ENCODE measurements at regions not wholly inside any gene's neighbourhood (a gene's known extent, or its start where the extent isn't known, plus 50 kb on each side); places are given as distances from the start of the nearest gene placed in this dataset.

DNA sequence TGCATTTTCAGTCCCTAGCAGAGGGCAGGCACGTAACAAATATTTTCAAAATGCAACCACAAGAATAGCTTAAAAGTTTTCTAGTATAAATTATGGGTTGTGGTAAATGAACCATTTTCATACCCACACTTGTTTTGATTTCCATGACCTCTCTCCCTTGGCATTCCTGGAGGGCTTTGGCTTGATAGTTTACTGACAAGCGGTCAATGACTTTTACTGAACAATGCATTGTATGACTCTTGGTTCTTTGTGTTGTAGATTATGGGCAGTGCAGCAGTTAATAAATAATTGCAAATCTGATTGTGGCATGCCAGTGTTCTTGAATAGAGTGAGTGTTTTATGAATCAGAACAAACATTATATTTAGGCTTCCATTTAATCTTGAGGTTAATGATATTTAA, 285.2 kb upstream of the ARX start:
- no peak for DNase-seq
- H3K9me3 ChIP-seq (replicated peaks), result no peaks in the 10 kb centered on the region
- H3K4me1 ChIP-seq, result no peaks in the 10 kb centered on the region
- H3K27me3 ChIP-seq (ENCODE audit: low read depth), result no peaks in the 10 kb centered on the region
- no peak overlapping the region for H3K27ac ChIP-seq (replicated peaks)
- intact Hi-C loops (cut with micrococcal nuclease), result no loop called here
- H3K4me3 ChIP-seq, result no peak overlapping the region
- no peaks in the 10 kb centered on the region for H3K36me3 ChIP-seq
- no peak for TF ChIP-seq CTCF (IDR thresholded peaks at IDR 0.05; ENCODE audit: borderline replicate concordance)

- TF ChIP-seq CTCF (IDR thresholded peaks at IDR 0.05; ENCODE audit: borderline replicate concordance), result no peak
- Histone ChIP-seq H3K36me3 (no peaks in the 10 kb centered on the region), H3K4me1 (no peaks in the 10 kb centered on the region), H3K9me3 (replicated peaks) (no peaks in the 10 kb centered on the region), H3K27me3 (ENCODE audit: low read depth) (no peaks in the 10 kb centered on the region), H3K4me3 (no peak overlapping the region), H3K27ac (replicated peaks) (no peak overlapping the region)
- intact Hi-C loops (cut with micrococcal nuclease), result no loop called here
- DNase-seq, result no peak
Observed at GRCh38 chrX:25296850-25297249, 281.1 kb upstream of the ARX start.

DNA sequence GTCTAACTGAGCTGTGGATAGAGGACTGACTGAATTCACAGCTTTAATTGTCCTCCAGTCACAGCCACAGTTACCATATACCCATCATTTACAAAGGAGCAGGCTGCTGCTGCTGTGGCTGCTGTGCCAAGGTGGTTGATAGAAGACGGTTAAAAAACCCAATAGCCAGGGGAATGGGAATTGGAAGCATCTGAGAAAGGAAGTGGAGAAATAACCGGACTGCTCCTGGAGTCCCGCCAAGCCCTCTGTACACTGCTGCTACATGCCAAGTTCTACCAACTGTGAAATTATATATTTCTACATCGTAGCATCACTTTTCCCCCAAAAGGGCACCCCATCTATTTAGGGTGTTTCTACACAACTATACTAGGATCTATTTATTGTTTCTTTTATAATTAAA, 279.7 kb upstream of the ARX start:
- Histone ChIP-seq H3K9me3 (replicated peaks) (no peaks in the 10 kb centered on the region), H3K27ac (replicated peaks) (no peak overlapping the region), H3K36me3 (no peaks in the 10 kb centered on the region), H3K27me3 (ENCODE audit: low read depth) (no peaks in the 10 kb centered on the region), H3K4me3 (no peak overlapping the region), H3K4me1 (no peaks in the 10 kb centered on the region)
- no peak for DNase-seq
- intact Hi-C loops (cut with micrococcal nuclease), result no loop called here
- no peak for TF ChIP-seq CTCF (IDR thresholded peaks at IDR 0.05; ENCODE audit: borderline replicate concordance)

GRCh38 chrX:25290132-25290531, 274.4 kb upstream of the ARX start:
- intact Hi-C loops (cut with micrococcal nuclease), result no loop called here
- Histone ChIP-seq H3K27me3 (ENCODE audit: low read depth) (no peaks in the 10 kb centered on the region), H3K9me3 (replicated peaks) (no peaks in the 10 kb centered on the region), H3K27ac (replicated peaks) (no peak overlapping the region), H3K4me3 (no peak overlapping the region), H3K4me1 (no peaks in the 10 kb centered on the region), H3K36me3 (no peaks in the 10 kb centered on the region)
- DNase-seq, result no peak
- TF ChIP-seq CTCF (IDR thresholded peaks at IDR 0.05; ENCODE audit: borderline replicate concordance), result no peak

GRCh38 chrX:25288676-25289075, 272.9 kb upstream of the ARX start:
- Histone ChIP-seq H3K4me1 (no peaks in the 10 kb centered on the region), H3K27me3 (ENCODE audit: low read depth) (no peaks in the 10 kb centered on the region), H3K9me3 (replicated peaks) (no peaks in the 10 kb centered on the region), H3K27ac (replicated peaks) (no peak overlapping the region), H3K36me3 (no peaks in the 10 kb centered on the region), H3K4me3 (no peak overlapping the region)
- TF ChIP-seq CTCF (IDR thresholded peaks at IDR 0.05; ENCODE audit: borderline replicate concordance), result no peak
- intact Hi-C loops (cut with micrococcal nuclease), result no loop called here
- no peak for DNase-seq

GRCh38 chrX:25287521-25287920, 271.8 kb upstream of the ARX start:
- no peak for TF ChIP-seq CTCF (IDR thresholded peaks at IDR 0.05; ENCODE audit: borderline replicate concordance)
- H3K27ac ChIP-seq (replicated peaks), result no peak overlapping the region
- intact Hi-C loops (cut with micrococcal nuclease), result no loop called here
- no peaks in the 10 kb centered on the region for H3K9me3 ChIP-seq (replicated peaks)
- H3K4me3 ChIP-seq, result no peak overlapping the region
- no peaks in the 10 kb centered on the region for H3K27me3 ChIP-seq (ENCODE audit: low read depth)
- no peaks in the 10 kb centered on the region for H3K4me1 ChIP-seq
- no peak for DNase-seq
- no peaks in the 10 kb centered on the region for H3K36me3 ChIP-seq

Data from left ventricle myocardium inferior (tissue), 1 donor.